ENCODE measurements at regions not wholly inside any gene's neighbourhood (a gene's known extent, or its start where the extent isn't known, plus 50 kb on each side); places are given as distances from the start of the nearest gene placed in this dataset.

- DNase-seq, result no peak
Observed at GRCh38 chr9:88696501-88696900, 161.5 kb downstream of the NXNL2 start.

- no peak for DNase-seq
Observed at GRCh38 chr9:88697764-88698432, 162.9 kb downstream of the NXNL2 start.

- no peak for DNase-seq
Observed at GRCh38 chr9:88702985-88703384, 168.0 kb downstream of the NXNL2 start.

GRCh38 chr9:88706193-88707113 lies 171.5 kb downstream of the NXNL2 start:
- DNase-seq, result no peak

GRCh38 chr9:88710449-88710848 lies 175.5 kb downstream of the NXNL2 start:
- no peak for DNase-seq

- no peak for DNase-seq
Observed at GRCh38 chr9:88711719-88712118, 176.7 kb downstream of the NXNL2 start.

GRCh38 chr9:88712484-88712883 lies 177.5 kb downstream of the NXNL2 start:
- no peak for DNase-seq

GRCh38 chr9:88713010-88713409 lies 178.0 kb downstream of the NXNL2 start:
- DNase-seq, result no peak

GRCh38 chr9:88716596-88717290 lies 181.8 kb downstream of the NXNL2 start:
- no peak for DNase-seq

- no peak for DNase-seq
Observed at GRCh38 chr9:88721025-88721424, 186.0 kb downstream of the NXNL2 start.

GRCh38 chr9:88721495-88722279 lies 186.7 kb downstream of the NXNL2 start:
- DNase-seq, result no peak

GRCh38 chr9:88722753-88723152 lies 187.8 kb downstream of the NXNL2 start:
- no peak for DNase-seq

GRCh38 chr9:88723751-88724150 lies 188.8 kb downstream of the NXNL2 start:
- DNase-seq, result no peak

- DNase-seq, result no peak
Observed at GRCh38 chr9:88724331-88724730, 189.4 kb downstream of the NXNL2 start.

GRCh38 chr9:88725300-88726019 lies 190.5 kb downstream of the NXNL2 start:
- no peak for DNase-seq

GRCh38 chr9:88726803-88727202 lies 191.8 kb downstream of the NXNL2 start:
- DNase-seq, result no peak

- DNase-seq, result no peak
Observed at GRCh38 chr9:88730780-88731179, 195.8 kb downstream of the NXNL2 start.

- DNase-seq, result no peak
Observed at GRCh38 chr9:88732128-88732527, 197.2 kb downstream of the NXNL2 start.

GRCh38 chr9:88733651-88734421 lies 198.9 kb downstream of the NXNL2 start:
- no peak for DNase-seq

- DNase-seq, result no peak
Observed at GRCh38 chr9:88734527-88734926, 199.5 kb downstream of the NXNL2 start.

- DNase-seq, result no peak
Observed at GRCh38 chr9:88736136-88736637, 201.2 kb downstream of the NXNL2 start.
